Activated T-cell treated with anti-CD3 and anti-CD28 coated beads, Interleukin-2, amount 50 U/mL, for 4 hours (primary cell): ENCODE measurements at regions not wholly inside any gene's neighbourhood (a gene's known extent, or its start where the extent isn't known, plus 50 kb on each side); places are given as distances from the start of the nearest gene placed in this dataset.
"Not testable (repeated sequence)": the region's sequence is repeated elsewhere in the genome, so short reads cannot be mapped to it uniquely, and the experiment has no call there.

Source experiments
- ATAC-seq, 2 donors: fragments of 200-7000 bp; cut with Tn5 transposase; one replicate each; pipeline ENCODE4 v1.10.0; 2021
- DNase-seq: peaks from one replicate; pipeline ENCODE4 v3.0.0-alpha.2; 2020
- H3K27me3 Mint-ChIP-seq: one replicate; pipeline ENCODE4 v1.8.0; 2021; ENCODE audit warnings: low read depth, mixed read lengths
- H3K36me3 Mint-ChIP-seq: one replicate; pipeline ENCODE4 v1.8.0; 2022; ENCODE audit warnings: mixed read lengths; ENCODE audit not compliant: insufficient read depth
- H3K4me1 Mint-ChIP-seq: one replicate; pipeline ENCODE4 v1.8.0; 2021; ENCODE audit warnings: low read depth, mixed read lengths
- H3K4me3 Mint-ChIP-seq: one replicate; pipeline ENCODE4 v1.8.0; 2021; ENCODE audit warnings: mild to moderate bottlenecking, moderate library complexity, mixed read lengths
- H3K9me3 Mint-ChIP-seq: one replicate; pipeline ENCODE4 v1.8.0; 2021; ENCODE audit warnings: mixed read lengths

GRCh38 chr18:73549236-73549635 is 598.4 kb downstream of the FBXO15 start:
- H3K4me1 Mint-ChIP-seq = no peaks in the 10 kb centered on the region
- no peaks in the 10 kb centered on the region for H3K36me3 Mint-ChIP-seq
- no peak overlapping the region for H3K4me3 Mint-ChIP-seq
- ATAC-seq (no peak), DNase-seq (no peak)
- no peaks in the 10 kb centered on the region for H3K27me3 Mint-ChIP-seq
- H3K9me3 Mint-ChIP-seq = no peaks in the 10 kb centered on the region

DNA sequence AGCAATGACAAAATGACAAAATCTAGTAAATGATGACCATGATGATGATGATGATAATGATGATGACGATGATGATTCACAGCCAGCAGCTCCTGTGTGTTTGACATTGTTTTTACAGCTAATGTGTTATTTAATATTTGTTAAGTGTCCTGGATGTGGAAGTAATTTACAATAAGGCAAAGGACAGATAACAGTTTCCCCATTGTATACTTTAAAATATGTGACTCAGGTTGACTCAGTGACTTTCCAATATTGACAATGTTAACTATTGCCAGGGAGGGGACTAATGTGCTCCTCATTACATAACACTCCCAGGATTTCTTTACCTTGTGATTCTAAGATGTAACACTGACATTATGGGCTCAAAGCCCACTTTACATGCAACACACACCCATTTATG is 602.2 kb downstream of the FBXO15 start:
- Mint-ChIP-seq H3K4me3 (no peak overlapping the region), H3K27me3 (no peaks in the 10 kb centered on the region), H3K36me3 (no peaks in the 10 kb centered on the region), H3K9me3 (peaks cover 5% of the 10 kb centered on the region), H3K4me1 (no peaks in the 10 kb centered on the region)
- no peak for DNase-seq
- ATAC-seq = no peak

- ATAC-seq (no peak), DNase-seq (no peak)
- no peaks in the 10 kb centered on the region for H3K27me3 Mint-ChIP-seq
- no peaks in the 10 kb centered on the region for H3K4me1 Mint-ChIP-seq
- no peaks in the 10 kb centered on the region for H3K36me3 Mint-ChIP-seq
- H3K4me3 Mint-ChIP-seq = no peak overlapping the region
- H3K9me3 Mint-ChIP-seq = peaks cover 5% of the 10 kb centered on the region
Observed at GRCh38 chr18:73544617-73545016, 603.0 kb downstream of the FBXO15 start.

DNA sequence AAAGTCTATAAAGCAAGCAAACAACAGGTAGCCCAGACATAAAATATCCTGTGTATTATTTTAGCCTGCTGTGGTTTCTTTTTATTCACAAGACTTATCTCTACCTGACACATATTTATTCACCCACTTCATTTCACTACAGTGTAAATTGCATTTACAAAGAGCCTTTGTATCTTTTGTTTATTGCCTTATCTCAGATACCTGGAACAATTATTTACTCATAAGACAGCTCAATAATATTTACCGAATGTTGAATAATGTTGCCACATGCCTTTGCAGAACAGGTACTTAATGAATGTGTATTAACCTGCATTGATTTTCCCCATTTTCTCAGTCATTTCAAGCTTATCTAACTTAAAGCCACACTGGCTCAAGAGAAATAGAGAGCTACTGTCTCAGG is 603.6 kb downstream of the FBXO15 start:
- H3K9me3 Mint-ChIP-seq = peaks cover 5% of the 10 kb centered on the region
- no peaks in the 10 kb centered on the region for H3K36me3 Mint-ChIP-seq
- ATAC-seq = no peak

GRCh38 chr18:73535990-73536389 is 611.6 kb downstream of the FBXO15 start:
- H3K27me3 Mint-ChIP-seq = no peaks in the 10 kb centered on the region
- no peaks in the 10 kb centered on the region for H3K9me3 Mint-ChIP-seq
- H3K36me3 Mint-ChIP-seq = no peaks in the 10 kb centered on the region
- DNase-seq (no peak), ATAC-seq (no peak)
- H3K4me1 Mint-ChIP-seq = no peaks in the 10 kb centered on the region
- no peak overlapping the region for H3K4me3 Mint-ChIP-seq

More for the DNA sequence above, 603.6 kb downstream of the FBXO15 start:
- H3K4me1 Mint-ChIP-seq = no peaks in the 10 kb centered on the region
- no peak for DNase-seq
- no peaks in the 10 kb centered on the region for H3K27me3 Mint-ChIP-seq
- no peak overlapping the region for H3K4me3 Mint-ChIP-seq

GRCh38 chr18:73535189-73535588 is 612.4 kb downstream of the FBXO15 start:
- H3K36me3 Mint-ChIP-seq = no peaks in the 10 kb centered on the region
- no peak for DNase-seq
- no peaks in the 10 kb centered on the region for H3K27me3 Mint-ChIP-seq
- no peak for ATAC-seq
- peaks cover 2% of the 10 kb centered on the region for H3K9me3 Mint-ChIP-seq
- no peaks in the 10 kb centered on the region for H3K4me1 Mint-ChIP-seq
- no peak overlapping the region for H3K4me3 Mint-ChIP-seq

DNA sequence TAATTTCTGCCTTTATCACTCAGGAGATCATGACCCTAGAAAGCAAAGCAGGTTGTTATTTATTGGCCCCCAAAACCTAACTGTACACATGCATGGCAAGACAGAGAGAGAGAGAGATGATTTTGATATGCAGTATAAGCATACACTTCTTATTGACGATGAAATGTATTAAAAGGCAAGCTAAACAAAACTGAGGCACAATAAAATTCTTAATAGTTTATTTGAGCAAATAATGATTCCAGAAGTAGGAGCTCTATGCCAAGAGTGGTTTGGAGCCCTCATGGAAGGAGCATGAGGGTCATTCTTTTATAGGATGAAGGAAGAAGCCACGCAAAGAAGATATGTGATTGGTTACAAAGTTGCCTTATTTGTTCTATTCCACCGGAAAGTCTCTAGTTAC is 616.0 kb downstream of the FBXO15 start:
- no peak for ATAC-seq
- peaks cover 4% of the 10 kb centered on the region for H3K9me3 Mint-ChIP-seq
- H3K4me1 Mint-ChIP-seq = no peaks in the 10 kb centered on the region
- no peaks in the 10 kb centered on the region for H3K36me3 Mint-ChIP-seq
- no peak overlapping the region for H3K4me3 Mint-ChIP-seq
- H3K27me3 Mint-ChIP-seq = no peaks in the 10 kb centered on the region
- no peak for DNase-seq

GRCh38 chr18:73528066-73528465 is 619.6 kb downstream of the FBXO15 start:
- Mint-ChIP-seq H3K27me3 (no peaks in the 10 kb centered on the region), H3K36me3 (no peaks in the 10 kb centered on the region), H3K4me3 (no peak overlapping the region), H3K9me3 (peaks cover 4% of the 10 kb centered on the region), H3K4me1 (no peaks in the 10 kb centered on the region)
- ATAC-seq (no peak), DNase-seq (no peak)

GRCh38 chr18:73520229-73520628 is 627.4 kb downstream of the FBXO15 start:
- H3K27me3 Mint-ChIP-seq = no peaks in the 10 kb centered on the region
- no peak overlapping the region for H3K4me3 Mint-ChIP-seq
- peaks cover 5% of the 10 kb centered on the region for H3K9me3 Mint-ChIP-seq
- H3K36me3 Mint-ChIP-seq = no peaks in the 10 kb centered on the region
- no peaks in the 10 kb centered on the region for H3K4me1 Mint-ChIP-seq
- ATAC-seq (no peak), DNase-seq (no peak)

- H3K4me1 Mint-ChIP-seq, H3K27me3 Mint-ChIP-seq, H3K9me3 Mint-ChIP-seq, DNase-seq, H3K36me3 Mint-ChIP-seq, ATAC-seq, H3K4me3 Mint-ChIP-seq: not testable (repeated sequence)
Observed at GRCh38 chr18:73516056-73516455, 631.6 kb downstream of the FBXO15 start.

GRCh38 chr18:73514449-73514848 is 633.2 kb downstream of the FBXO15 start:
- DNase-seq = no peak
- no peaks in the 10 kb centered on the region for H3K27me3 Mint-ChIP-seq
- peaks cover 7% of the 10 kb centered on the region for H3K9me3 Mint-ChIP-seq
- ATAC-seq = no peak
- H3K4me3 Mint-ChIP-seq = no peak overlapping the region
- H3K4me1 Mint-ChIP-seq = no peaks in the 10 kb centered on the region
- H3K36me3 Mint-ChIP-seq = no peaks in the 10 kb centered on the region

- no peak overlapping the region for H3K4me3 Mint-ChIP-seq
- no peaks in the 10 kb centered on the region for H3K36me3 Mint-ChIP-seq
- peaks cover 11% of the 10 kb centered on the region for H3K9me3 Mint-ChIP-seq
- DNase-seq (no peak), ATAC-seq (no peak)
- H3K4me1 Mint-ChIP-seq = no peaks in the 10 kb centered on the region
- H3K27me3 Mint-ChIP-seq = no peaks in the 10 kb centered on the region
Observed at GRCh38 chr18:73511771-73512503, 635.7 kb downstream of the FBXO15 start.

- peaks cover 12% of the 10 kb centered on the region for H3K9me3 Mint-ChIP-seq
Observed at GRCh38 chr18:73509460-73509859, 638.2 kb downstream of the FBXO15 start.

DNA sequence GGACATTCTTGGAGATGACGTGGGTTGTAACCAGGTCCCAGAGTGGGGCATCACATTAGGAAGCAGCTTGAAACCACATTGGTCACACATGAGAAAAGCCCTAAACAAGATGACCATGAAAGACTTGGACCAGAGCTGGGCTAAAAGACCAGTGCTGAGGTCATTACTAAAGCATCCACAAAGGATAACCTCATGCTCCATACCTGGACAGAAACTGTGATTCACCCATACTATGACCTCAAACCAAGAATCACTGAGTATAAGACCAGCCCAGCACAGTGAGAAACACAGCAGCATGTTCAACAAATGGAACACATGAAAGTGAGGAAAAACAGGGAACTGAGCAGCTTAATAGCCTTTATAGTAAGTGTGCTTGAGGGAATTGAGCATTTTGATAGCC is 635.5 kb upstream of the NETO1 start:
- no peaks in the 10 kb centered on the region for H3K27me3 Mint-ChIP-seq

More at GRCh38 chr18:73509460-73509859, 638.2 kb downstream of the FBXO15 start:
- no peaks in the 10 kb centered on the region for H3K27me3 Mint-ChIP-seq
- H3K4me1 Mint-ChIP-seq = no peaks in the 10 kb centered on the region
- no peak overlapping the region for H3K4me3 Mint-ChIP-seq
- no peak for ATAC-seq
- H3K36me3 Mint-ChIP-seq = no peaks in the 10 kb centered on the region
- DNase-seq = no peak

GRCh38 chr18:73487966-73488365 is 620.2 kb upstream of the NETO1 start:
- no peaks in the 10 kb centered on the region for H3K4me1 Mint-ChIP-seq
- no peak for ATAC-seq
- no peak overlapping the region for H3K4me3 Mint-ChIP-seq
- H3K27me3 Mint-ChIP-seq = no peaks in the 10 kb centered on the region
- peaks cover 11% of the 10 kb centered on the region for H3K9me3 Mint-ChIP-seq
- DNase-seq = no peak
- no peaks in the 10 kb centered on the region for H3K36me3 Mint-ChIP-seq

More for the DNA sequence above, 635.5 kb upstream of the NETO1 start:
- ATAC-seq (no peak), DNase-seq (no peak)
- Mint-ChIP-seq H3K36me3 (no peaks in the 10 kb centered on the region), H3K4me3 (no peak overlapping the region), H3K9me3 (peaks cover 12% of the 10 kb centered on the region), H3K4me1 (no peaks in the 10 kb centered on the region)
